HepG2 (cell line): ENCODE measurements at regions not wholly inside any gene's neighbourhood (a gene's known extent, or its start where the extent isn't known, plus 50 kb on each side); places are given as distances from the start of the nearest gene placed in this dataset.

ENCODE experiments used
- ATAC-seq: fragments of 200-7000 bp; cut with Tn5 transposase; 3 replicates; pipeline ENCODE4 v1.9.1; 2020; ENCODE audit warnings: mild to moderate bottlenecking, moderate library complexity
- BruUV-seq: library from RNA; stranded (reverse); fragments of 400-500 nt; replicated peaks from 2 replicates; lab custom pipeline; 2021; lab: Mats Ljungman, UMichigan
- CTCF ChIA-PET: fragments of 300-600 bp; formaldehyde crosslinking; extraction: SDS; loops from one replicate; lab custom pipeline; 2021; ENCODE audit warnings: low total read pairs, inconsistent platforms, low intra/inter-chr PET ratio; lab: Yijun Ruan, JAX
- POLR2A ChIA-PET: fragments of 350-600 bp; sonication (Branson Sonifier 250); formaldehyde crosslinking; loops from one replicate; lab custom pipeline; 2020; ENCODE audit warnings: antibody characterized with exemption, inconsistent platforms; lab: Yijun Ruan, JAX
- DNase-seq: peaks from one replicate; pipeline ENCODE4 v3.0.0-alpha.2; 2015; ENCODE audit warnings: low spot score
- FAIRE-seq: peaks from 3 replicates; lab custom pipeline; 2011; peaks lifted over from hg19 to GRCh38; lab: Jason Lieb, UNC
- H2AFZ ChIP-seq: one replicate; pipeline ENCODE4 v1.6.1; 2011; ENCODE audit warnings: low read length, inconsistent platforms
- H3K27ac ChIP-seq: fragments of 300-600 bp; 3 replicates; pipeline ENCODE4 v1.8.0; 2011; ENCODE audit warnings: mixed run types, mild to moderate bottlenecking, mixed read lengths, low read length, inconsistent platforms; ENCODE audit not compliant: insufficient read depth; ENCODE audit errors: extremely low read length
- H3K27me3 ChIP-seq, 2 experiments: fragments of 200-600 bp in 1 of 2; 2 replicates in 1 of 2; 3 replicates in 1 of 2; pipeline versions ENCODE4 v1.6.0 to v1.8.0; 2011; ENCODE audit warnings: low read length in 2 of 2, mild to moderate bottlenecking in 2 of 2, moderate library complexity in 2 of 2, inconsistent platforms in 1 of 2; ENCODE audit not compliant: insufficient read depth in 2 of 2, control insufficient read depth in 1 of 2
- H3K36me3 ChIP-seq, 2 experiments: fragments of 200-600 bp in 1 of 2; replicated peaks in 1 of 2; 2 replicates in 1 of 2; 3 replicates in 1 of 2; pipeline versions ENCODE4 v1.5.1 to v1.8.0; 2011; ENCODE audit warnings: low read length in 2 of 2, inconsistent platforms in 1 of 2; ENCODE audit not compliant: insufficient read depth in 2 of 2, control insufficient read depth in 1 of 2
- H3K4me1 ChIP-seq: 2 replicates; pipeline ENCODE4 v1.5.1; 2012; ENCODE audit warnings: low read length, inconsistent platforms; ENCODE audit not compliant: insufficient read depth
- H3K4me2 ChIP-seq: 2 replicates; pipeline ENCODE4 v1.6.0; 2011; ENCODE audit warnings: low read depth, low read length, inconsistent platforms
- H3K4me3 ChIP-seq, 3 experiments: fragments of 200-600 bp in 1 of 3; sonication (generic), shearing (Covaris generic) in 1 of 3; replicated peaks in 1 of 3; 2 replicates each; pipeline ENCODE4 v1.5.1; 2011 to 2016; ENCODE audit warnings: low read length in 3 of 3, inconsistent platforms in 2 of 3, low read depth in 2 of 3, mild to moderate bottlenecking in 2 of 3, control low read depth in 1 of 3, mixed read lengths in 1 of 3; ENCODE audit not compliant: insufficient read depth in 1 of 3
- H3K79me2 ChIP-seq: one replicate; pipeline ENCODE4 v1.6.1; 2011; ENCODE audit warnings: low read length, inconsistent platforms; ENCODE audit not compliant: insufficient read depth
- H3K9ac ChIP-seq: 2 replicates; pipeline ENCODE4 v1.6.0; 2011; ENCODE audit warnings: mild to moderate bottlenecking, low read depth, low read length, inconsistent platforms; ENCODE audit not compliant: insufficient read depth
- H3K9me3 ChIP-seq: 2 replicates; pipeline ENCODE4 v1.5.1; 2012; ENCODE audit warnings: mild to moderate bottlenecking, low read length
- H4K20me1 ChIP-seq: 2 replicates; pipeline ENCODE4 v1.6.0; 2011; ENCODE audit warnings: inconsistent platforms, mild to moderate bottlenecking, low read length, moderate library complexity; ENCODE audit not compliant: insufficient read depth
- DNMT3B ChIP-seq: conservative IDR thresholded peaks from 2 replicates; pipeline ENCODE4 v1.6.1; 2016; ENCODE audit warnings: missing biosample characterization, control low read depth
- KAT8 ChIP-seq: IDR thresholded peaks from 2 replicates; pipeline ENCODE4 v1.6.1; 2016; ENCODE audit warnings: missing genetic modification reagents, missing compliant biosample characterization
- PHF5A ChIP-seq: IDR thresholded peaks from one replicate; pipeline ENCODE4 v1.6.1; 2018; ENCODE audit warnings: low read depth, missing genetic modification reagents; ENCODE audit not compliant: unreplicated experiment
- RFXAP ChIP-seq: sonication (generic); formaldehyde crosslinking; IDR thresholded peaks from 2 replicates; pipeline ENCODE4 v1.4.0; 2020; ENCODE audit warnings: missing genetic modification reagents, borderline replicate concordance
- SMARCC2 ChIP-seq: fragments of 450-650 bp; IDR thresholded peaks from 2 replicates; pipeline ENCODE4 v1.6.1; 2017; ENCODE audit warnings: antibody characterized with exemption, mild to moderate bottlenecking
- SMC3 ChIP-seq: IDR thresholded peaks from 2 replicates; pipeline ENCODE4 v1.6.1; 2011; ENCODE audit warnings: low read length, improper control_type of control experiment
- SRSF9 ChIP-seq: fragments of 200-400 bp; formaldehyde crosslinking; IDR thresholded peaks from 2 replicates; pipeline ENCODE4 v1.6.1; 2018; ENCODE audit warnings: borderline replicate concordance, mild to moderate bottlenecking, low read depth, low read length; ENCODE audit not compliant: insufficient read depth, poor library complexity, severe bottlenecking
- STAG1 ChIP-seq: sonication (generic); formaldehyde crosslinking; IDR thresholded peaks from 2 replicates; pipeline ENCODE4 v1.4.0; 2020; ENCODE audit warnings: missing genetic modification reagents
- XRCC5 ChIP-seq: fragments of 200-400 bp; formaldehyde crosslinking; optimal IDR thresholded peaks from 2 replicates; pipeline ENCODE3; 2017; ENCODE audit warnings: mild to moderate bottlenecking, low read length
- ZFP82 ChIP-seq: sonication (generic); formaldehyde crosslinking; IDR thresholded peaks from 2 replicates; pipeline ENCODE4 v1.5.1; 2020; ENCODE audit warnings: mild to moderate bottlenecking, missing genetic modification reagents, borderline replicate concordance
- ZNF124 ChIP-seq: sonication (generic); formaldehyde crosslinking; IDR thresholded peaks from 2 replicates; pipeline ENCODE4 v1.4.0; 2020; ENCODE audit warnings: missing genetic modification reagents
- ZNF605 ChIP-seq: sonication (generic); formaldehyde crosslinking; IDR thresholded peaks from 2 replicates; pipeline ENCODE4 v1.8.0; 2022; ENCODE audit warnings: mild to moderate bottlenecking, missing genetic modification reagents
- ZNF749 ChIP-seq: sonication (generic); formaldehyde crosslinking; IDR thresholded peaks from 2 replicates; pipeline ENCODE4 v1.8.0; 2022; ENCODE audit warnings: mild to moderate bottlenecking, missing genetic modification reagents, moderate library complexity, borderline replicate concordance
- ZNF772 ChIP-seq: sonication (generic); formaldehyde crosslinking; IDR thresholded peaks from 2 replicates; pipeline ENCODE4 v1.5.0; 2020; ENCODE audit warnings: mild to moderate bottlenecking, missing genetic modification reagents
- ZNF850 ChIP-seq: sonication (generic); formaldehyde crosslinking; conservative IDR thresholded peaks from 2 replicates; pipeline ENCODE4 v1.9.0; 2021; ENCODE audit warnings: mild to moderate bottlenecking, missing genetic modification reagents
- ZSCAN22 ChIP-seq: sonication (generic); formaldehyde crosslinking; IDR thresholded peaks from 2 replicates; pipeline ENCODE4 v1.4.0; 2020; ENCODE audit warnings: mild to moderate bottlenecking, missing genetic modification reagents
- WGBS: methylation state at CpG from one replicate; pipeline ENCODE4 v1.1.6; 2017; ENCODE audit warnings: low lambda C conversion rate; 5-methylcytosine and 5-hydroxymethylcytosine counted together
- in situ Hi-C: cut with HindIII; loops from 2 replicates; pipeline ENCODE4 v1.10.0; 2017; ENCODE audit warnings: low pct_unique_long_range_greater_than_20kb; ENCODE audit not compliant: extremely low pct_ligation_motif_present
- intact Hi-C: fragments of 100-400 bp; cut with micrococcal nuclease; formaldehyde crosslinking; loops from one replicate; pipeline ENCODE4 v1.10.0; 2022; ENCODE audit not compliant: unreplicated experiment
- TF ChIP-seq, protein P1 (sequence below): sonication (generic); formaldehyde crosslinking; IDR thresholded peaks from 2 replicates; pipeline ENCODE4 v1.4.0; 2020; ENCODE audit warnings: missing genetic modification reagents
- TF ChIP-seq, protein P2 (sequence below): sonication (generic); formaldehyde crosslinking; IDR thresholded peaks from 2 replicates; pipeline ENCODE4 v1.5.1; 2020; ENCODE audit warnings: mild to moderate bottlenecking, moderate library complexity, missing genetic modification reagents

DNA sequence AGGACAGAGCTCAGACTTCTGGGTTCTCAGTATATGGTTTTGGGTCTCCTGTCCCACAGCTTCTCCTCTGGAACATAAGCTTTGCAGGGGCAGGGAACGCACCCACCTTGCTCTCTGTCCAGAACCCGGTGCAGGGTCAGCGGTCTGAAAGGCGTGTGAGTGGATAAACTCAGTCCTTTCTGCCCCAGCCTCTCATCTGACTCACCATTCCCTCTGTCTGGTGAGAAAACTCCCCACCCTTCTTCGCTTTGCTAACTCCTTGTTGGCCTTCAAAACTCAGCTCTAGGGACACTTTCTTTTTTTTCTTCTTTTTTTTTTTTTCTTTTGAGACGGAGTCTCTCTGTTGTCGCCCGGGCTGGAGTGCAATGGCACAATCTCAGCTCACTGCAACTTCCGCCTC is 68.9 kb upstream of the NUP50 start:
- Histone ChIP-seq H3K4me2 (no peak overlapping the region), H3K36me3 (no peaks in the 10 kb centered on the region), H3K27me3 (peaks cover 11 to 62% of the 10 kb centered on the region in 2 experiments), H3K4me1 (0 out of 2 replicates have a peak, but pooled peaks cover 8% of the 10 kb centered on the region), H3K9me3 (no peaks in the 10 kb centered on the region), H2AFZ (no peak overlapping the region), H3K9ac (no peak overlapping the region), H4K20me1 (no peaks in the 10 kb centered on the region), H3K27ac (no peak overlapping the region), H3K79me2 (no peaks in the 10 kb centered on the region), H3K4me3 (no peak overlapping the region)
- FAIRE-seq (no peak), DNase-seq (no peak), ATAC-seq (no peak)
- BruUV-seq, result no TSS peak
- intact Hi-C loops, result no loop called here
- 41% methylated on average over 9 of the region's 9 CpGs for WGBS
- TF ChIP-seq PHF5A (CRISPR knock-in tag), result no peak
- no peak for TF ChIP-seq ZSCAN22
- TF ChIP-seq ZNF605 (CRISPR knock-in tag), result no peak
- TF ChIP-seq SMARCC2, result no peak
- TF ChIP-seq ZNF850 (CRISPR knock-in tag), result no peak
- TF ChIP-seq KAT8 (CRISPR knock-in tag), result no peak
- TF ChIP-seq, protein P1, sequence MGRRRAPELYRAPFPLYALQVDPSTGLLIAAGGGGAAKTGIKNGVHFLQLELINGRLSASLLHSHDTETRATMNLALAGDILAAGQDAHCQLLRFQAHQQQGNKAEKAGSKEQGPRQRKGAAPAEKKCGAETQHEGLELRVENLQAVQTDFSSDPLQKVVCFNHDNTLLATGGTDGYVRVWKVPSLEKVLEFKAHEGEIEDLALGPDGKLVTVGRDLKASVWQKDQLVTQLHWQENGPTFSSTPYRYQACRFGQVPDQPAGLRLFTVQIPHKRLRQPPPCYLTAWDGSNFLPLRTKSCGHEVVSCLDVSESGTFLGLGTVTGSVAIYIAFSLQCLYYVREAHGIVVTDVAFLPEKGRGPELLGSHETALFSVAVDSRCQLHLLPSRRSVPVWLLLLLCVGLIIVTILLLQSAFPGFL (CRISPR knock-in tag), result no peak
- TF ChIP-seq RFXAP, result no peak
- in situ Hi-C loops, result no loop called here
- POLR2A ChIA-PET, result no interaction called here
- CTCF ChIA-PET, result no interaction called here

DNA sequence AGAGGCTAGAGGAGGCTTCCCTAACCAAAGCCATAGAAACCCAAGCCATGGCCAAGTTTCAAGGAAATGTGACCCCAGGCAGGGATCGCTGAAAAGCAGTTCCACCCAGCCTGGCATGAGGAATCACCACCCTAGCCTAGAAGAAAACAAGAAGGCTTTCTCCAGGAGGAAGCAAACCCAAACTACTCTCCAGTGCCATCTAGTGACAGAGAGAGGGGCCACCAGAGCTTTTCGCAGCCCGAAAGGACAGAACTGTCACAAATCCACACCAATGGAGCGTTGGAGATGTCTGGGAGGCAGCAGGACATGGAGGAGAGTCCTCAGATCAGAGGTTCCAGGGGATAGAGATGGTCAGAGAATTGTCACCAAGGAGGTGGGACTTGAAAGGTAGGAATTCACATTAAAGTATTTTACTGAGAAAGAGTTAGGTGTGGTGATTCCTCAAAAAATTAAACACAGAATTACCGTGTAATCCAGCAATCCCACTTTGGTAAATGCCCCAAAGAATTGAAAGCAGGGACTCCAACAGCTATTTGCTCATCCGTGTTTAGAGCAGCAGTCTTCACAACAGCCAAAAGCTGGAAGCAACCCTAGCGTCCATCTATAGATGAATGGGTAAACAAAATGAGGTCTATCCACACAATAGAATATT is 67.3 kb upstream of the NUP50 start:
- peak; percentile 76 for ATAC-seq
- H3K9ac ChIP-seq, result no peak overlapping the region
- ChIA-PET CTCF (interaction anchor here (1.5 kb wide), 1 partner anchor 276 kb away, joined by 11 read pairs; no protein-coding TSS in a partner anchor), POLR2A (interaction anchor here (1.0 kb wide), 1 partner anchor 67 kb away, joined by 4 read pairs; the partner anchor contains the start of gene NUP50)
- peak; percentile 72 for FAIRE-seq
- in situ Hi-C loops, result no loop called here
- BruUV-seq, result no TSS peak
- H3K9me3 ChIP-seq, result no peaks in the 10 kb centered on the region
- intact Hi-C loops, result no loop called here
- no peak overlapping the region for H2AFZ ChIP-seq
- 2% methylated on average over 6 of the region's 7 CpGs for WGBS
- DNase-seq, result peak; percentile 37
- no peak overlapping the region for H3K4me3 ChIP-seq
- H3K4me1 ChIP-seq, result no peaks in the 10 kb centered on the region
- H3K27ac ChIP-seq, result no peak overlapping the region
- no peaks in the 10 kb centered on the region for H3K79me2 ChIP-seq
- no peak overlapping the region for H3K4me2 ChIP-seq
- H3K36me3 ChIP-seq, result no peaks in the 10 kb centered on the region
- H3K27me3 ChIP-seq, result peaks cover 11 to 62% of the 10 kb centered on the region in 2 experiments
- no peaks in the 10 kb centered on the region for H4K20me1 ChIP-seq
- TF ChIP-seq SMC3, result peak; percentile 65; the same call in 1 of the 2 replicates
- peak; percentile 58 for TF ChIP-seq XRCC5
- TF ChIP-seq SRSF9, result no peak
- TF ChIP-seq ZNF749 (CRISPR knock-in tag), result no peak
- no peak for TF ChIP-seq DNMT3B (CRISPR knock-in tag)
- no peak for TF ChIP-seq ZFP82 (CRISPR knock-in tag)
- TF ChIP-seq, protein P2, sequence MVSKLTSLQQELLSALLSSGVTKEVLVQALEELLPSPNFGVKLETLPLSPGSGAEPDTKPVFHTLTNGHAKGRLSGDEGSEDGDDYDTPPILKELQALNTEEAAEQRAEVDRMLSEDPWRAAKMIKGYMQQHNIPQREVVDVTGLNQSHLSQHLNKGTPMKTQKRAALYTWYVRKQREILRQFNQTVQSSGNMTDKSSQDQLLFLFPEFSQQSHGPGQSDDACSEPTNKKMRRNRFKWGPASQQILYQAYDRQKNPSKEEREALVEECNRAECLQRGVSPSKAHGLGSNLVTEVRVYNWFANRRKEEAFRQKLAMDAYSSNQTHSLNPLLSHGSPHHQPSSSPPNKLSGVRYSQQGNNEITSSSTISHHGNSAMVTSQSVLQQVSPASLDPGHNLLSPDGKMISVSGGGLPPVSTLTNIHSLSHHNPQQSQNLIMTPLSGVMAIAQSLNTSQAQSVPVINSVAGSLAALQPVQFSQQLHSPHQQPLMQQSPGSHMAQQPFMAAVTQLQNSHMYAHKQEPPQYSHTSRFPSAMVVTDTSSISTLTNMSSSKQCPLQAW (CRISPR knock-in tag), result 0 out of 2 replicates have a peak, but pooled peaks have one; percentile 30
- no peak for TF ChIP-seq ZNF772 (CRISPR knock-in tag)
- TF ChIP-seq ZNF124, result no peak
- TF ChIP-seq STAG1 (CRISPR knock-in tag), result peak; percentile 64
